ENCODE measurements at regions not wholly inside any gene's neighbourhood (a gene's known extent, or its start where the extent isn't known, plus 50 kb on each side); places are given as distances from the start of the nearest gene placed in this dataset.

DNA sequence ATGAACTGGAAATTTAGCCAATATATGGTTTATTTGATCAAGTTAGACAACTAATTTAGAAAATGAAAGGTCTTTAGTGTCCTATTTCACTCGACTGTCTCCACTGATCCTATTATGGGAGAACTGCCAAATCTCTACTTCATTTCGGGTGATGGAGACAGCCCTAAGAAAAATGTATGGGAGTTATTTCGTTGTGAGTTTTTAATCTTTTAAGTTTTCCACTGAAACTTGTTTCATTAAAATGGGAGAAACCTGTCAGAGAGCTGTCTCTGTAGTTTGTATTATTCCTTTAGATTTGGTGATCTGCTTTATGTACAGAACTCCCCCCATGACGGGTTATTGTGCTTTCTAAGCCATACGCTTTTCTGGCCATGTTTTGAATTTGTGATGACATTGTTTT lies 899.7 kb downstream of the ADGRL2 start:
- Histone ChIP-seq H3K27me3 (ENCODE audit: insufficient read depth, low read length) (no peaks in the 10 kb centered on the region), H3K4me3 (ENCODE audit: low read length) (no peak overlapping the region), H3K4me1 (ENCODE audit: insufficient read depth, low read length) (no peaks in the 10 kb centered on the region), H3K9me3 (ENCODE audit: low read depth, low read length) (no peaks in the 10 kb centered on the region)

GRCh38 chr1:82697965-82698364 lies 897.2 kb downstream of the ADGRL2 start:
- Histone ChIP-seq H3K4me3 (ENCODE audit: low read length) (no peak overlapping the region), H3K9me3 (ENCODE audit: low read depth, low read length) (no peaks in the 10 kb centered on the region), H3K27me3 (ENCODE audit: insufficient read depth, low read length) (no peaks in the 10 kb centered on the region), H3K4me1 (ENCODE audit: insufficient read depth, low read length) (no peaks in the 10 kb centered on the region)

DNA sequence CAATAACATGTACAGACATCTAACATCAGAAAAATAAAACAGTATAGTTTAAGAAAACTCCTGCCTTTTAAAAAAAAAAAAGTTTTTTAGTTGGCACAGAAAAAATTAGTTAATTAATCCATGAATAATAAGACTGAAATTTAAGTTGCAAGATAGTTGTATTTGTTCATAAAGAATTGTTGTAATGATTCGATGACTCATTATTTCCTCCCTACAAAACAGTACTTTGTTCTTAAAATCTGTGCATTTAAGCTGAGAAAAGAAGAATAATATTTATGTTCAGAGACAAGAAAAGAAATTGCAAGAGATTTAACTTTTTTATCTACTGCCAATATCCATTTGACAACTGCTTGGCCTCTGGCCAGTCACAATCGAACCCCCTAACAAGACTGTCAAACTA lies 894.7 kb downstream of the ADGRL2 start:
- no peaks in the 10 kb centered on the region for H3K4me1 ChIP-seq (ENCODE audit: insufficient read depth, low read length)
- H3K9me3 ChIP-seq (ENCODE audit: low read depth, low read length): no peaks in the 10 kb centered on the region
- no peak overlapping the region for H3K4me3 ChIP-seq (ENCODE audit: low read length)
- H3K27me3 ChIP-seq (ENCODE audit: insufficient read depth, low read length): no peaks in the 10 kb centered on the region

DNA sequence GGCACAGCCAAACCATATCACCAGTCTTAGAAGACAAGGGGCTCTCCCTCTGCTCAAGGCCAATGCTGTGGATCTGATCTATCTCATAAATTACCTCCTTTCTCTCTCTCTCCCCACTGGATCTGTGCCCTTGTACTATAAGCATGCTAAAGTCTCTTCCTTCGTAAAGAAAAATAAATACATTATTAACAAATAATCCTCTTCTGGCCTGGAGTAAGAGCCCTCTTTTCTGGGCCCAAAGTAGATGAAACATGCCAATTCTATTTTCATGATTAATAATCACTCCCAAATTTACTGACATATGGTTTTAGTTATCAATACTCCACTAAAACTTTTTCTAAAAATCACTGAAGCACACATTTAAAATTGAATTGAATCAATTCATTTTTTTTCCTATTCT lies 889.7 kb downstream of the ADGRL2 start:
- H3K4me1 ChIP-seq (ENCODE audit: insufficient read depth, low read length): no peaks in the 10 kb centered on the region
- no peaks in the 10 kb centered on the region for H3K9me3 ChIP-seq (ENCODE audit: low read depth, low read length)
- no peak overlapping the region for H3K4me3 ChIP-seq (ENCODE audit: low read length)
- H3K27me3 ChIP-seq (ENCODE audit: insufficient read depth, low read length): no peaks in the 10 kb centered on the region

- Histone ChIP-seq H3K4me3 (ENCODE audit: low read length) (no peak overlapping the region), H3K9me3 (ENCODE audit: low read depth, low read length) (no peaks in the 10 kb centered on the region), H3K27me3 (ENCODE audit: insufficient read depth, low read length) (no peaks in the 10 kb centered on the region), H3K4me1 (ENCODE audit: insufficient read depth, low read length) (no peaks in the 10 kb centered on the region)
These were observed 888.5 kb downstream of the ADGRL2 start for GRCh38 chr1:82689217-82689616.

DNA sequence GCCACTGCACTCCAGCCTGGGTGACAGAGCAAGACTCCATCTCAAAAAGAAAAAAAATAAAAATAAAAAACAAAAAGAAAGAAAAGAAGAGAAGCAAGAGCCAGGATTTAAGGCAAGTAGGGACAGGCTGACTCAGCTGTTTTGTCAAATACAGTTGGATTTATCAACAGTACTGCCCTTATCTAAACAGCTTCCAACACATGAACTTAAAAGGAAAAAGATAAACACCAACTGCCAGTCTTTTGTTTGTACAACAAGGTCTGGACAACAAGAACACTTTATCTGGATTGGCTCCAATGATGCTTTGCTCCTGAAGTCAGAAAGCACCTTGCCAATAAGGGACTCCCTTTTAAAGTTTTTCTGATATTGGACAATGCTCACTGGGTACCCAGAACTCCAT lies 886.0 kb downstream of the ADGRL2 start:
- no peak overlapping the region for H3K4me3 ChIP-seq (ENCODE audit: low read length)
- no peaks in the 10 kb centered on the region for H3K27me3 ChIP-seq (ENCODE audit: insufficient read depth, low read length)
- no peaks in the 10 kb centered on the region for H3K4me1 ChIP-seq (ENCODE audit: insufficient read depth, low read length)
- H3K9me3 ChIP-seq (ENCODE audit: low read depth, low read length): no peaks in the 10 kb centered on the region

DNA sequence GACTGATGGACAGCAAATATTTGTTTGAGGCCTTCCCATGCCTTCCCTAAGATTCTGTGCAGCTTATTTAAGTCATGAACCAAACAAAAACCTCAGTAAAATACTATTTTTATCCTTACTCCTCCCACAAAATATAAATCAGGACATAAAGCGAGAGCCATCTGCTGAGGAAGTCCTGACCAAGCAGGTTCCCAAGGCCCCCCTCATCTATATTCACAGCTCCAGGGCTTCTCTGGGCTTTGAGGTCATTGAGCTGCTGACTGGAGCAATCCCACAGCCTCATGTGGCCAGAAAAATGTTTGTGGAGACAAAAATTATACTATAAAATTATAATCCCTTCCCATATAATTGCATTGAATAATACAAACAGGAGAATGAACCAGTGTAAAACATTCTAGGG lies 846.2 kb downstream of the ADGRL2 start:
- Histone ChIP-seq H3K9me3 (ENCODE audit: low read depth, low read length) (no peaks in the 10 kb centered on the region), H3K4me3 (ENCODE audit: low read length) (no peak overlapping the region), H3K4me1 (ENCODE audit: insufficient read depth, low read length) (no peaks in the 10 kb centered on the region), H3K27me3 (ENCODE audit: insufficient read depth, low read length) (no peaks in the 10 kb centered on the region)

- Histone ChIP-seq H3K4me1 (ENCODE audit: insufficient read depth, low read length) (no peaks in the 10 kb centered on the region), H3K4me3 (ENCODE audit: low read length) (no peak overlapping the region), H3K9me3 (ENCODE audit: low read depth, low read length) (no peaks in the 10 kb centered on the region), H3K27me3 (ENCODE audit: insufficient read depth, low read length) (no peaks in the 10 kb centered on the region)
These were observed 845.6 kb downstream of the ADGRL2 start for GRCh38 chr1:82646336-82646735.

DNA sequence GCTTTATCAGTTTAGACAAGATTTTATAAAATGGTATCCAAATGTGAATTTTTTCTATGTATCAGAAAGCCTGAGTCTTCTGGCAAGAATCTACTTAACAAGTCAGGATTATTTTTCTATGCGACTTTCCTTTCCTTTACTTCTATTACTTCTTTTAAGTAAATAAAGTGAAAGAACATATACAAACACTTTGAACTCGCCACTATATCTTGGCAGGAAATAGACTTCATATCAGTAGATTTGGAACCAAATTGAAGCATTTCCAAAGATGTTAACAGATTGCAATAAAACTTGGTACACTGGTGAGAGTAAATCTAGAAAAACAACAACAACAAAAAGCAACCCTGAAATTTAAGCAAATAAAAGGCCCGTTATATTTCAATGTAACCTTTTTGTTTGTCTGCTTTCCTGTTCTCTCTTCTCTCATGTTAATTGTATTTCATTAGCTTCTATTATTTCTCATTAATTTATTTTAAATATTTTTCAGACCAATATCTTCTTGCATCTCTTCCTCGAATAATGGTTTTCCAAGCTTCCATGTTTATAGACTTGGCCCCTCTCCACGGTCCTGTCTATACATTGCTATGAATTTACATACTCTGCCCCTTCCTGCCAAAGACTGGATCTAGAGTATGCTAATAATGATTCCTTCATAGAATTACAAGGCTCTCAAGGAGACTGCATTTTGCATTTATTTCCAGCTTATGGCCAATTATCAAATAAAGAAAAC lies 843.6 kb downstream of the ADGRL2 start:
- Histone ChIP-seq H3K4me1 (ENCODE audit: insufficient read depth, low read length) (no peaks in the 10 kb centered on the region), H3K27me3 (ENCODE audit: insufficient read depth, low read length) (no peaks in the 10 kb centered on the region), H3K4me3 (ENCODE audit: low read length) (no peak overlapping the region), H3K9me3 (ENCODE audit: low read depth, low read length) (no peaks in the 10 kb centered on the region)

- Histone ChIP-seq H3K4me1 (ENCODE audit: insufficient read depth, low read length) (no peaks in the 10 kb centered on the region), H3K27me3 (ENCODE audit: insufficient read depth, low read length) (no peaks in the 10 kb centered on the region), H3K4me3 (ENCODE audit: low read length) (no peak overlapping the region), H3K9me3 (ENCODE audit: low read depth, low read length) (no peaks in the 10 kb centered on the region)
These were observed 839.6 kb downstream of the ADGRL2 start for GRCh38 chr1:82640352-82640751.

DNA sequence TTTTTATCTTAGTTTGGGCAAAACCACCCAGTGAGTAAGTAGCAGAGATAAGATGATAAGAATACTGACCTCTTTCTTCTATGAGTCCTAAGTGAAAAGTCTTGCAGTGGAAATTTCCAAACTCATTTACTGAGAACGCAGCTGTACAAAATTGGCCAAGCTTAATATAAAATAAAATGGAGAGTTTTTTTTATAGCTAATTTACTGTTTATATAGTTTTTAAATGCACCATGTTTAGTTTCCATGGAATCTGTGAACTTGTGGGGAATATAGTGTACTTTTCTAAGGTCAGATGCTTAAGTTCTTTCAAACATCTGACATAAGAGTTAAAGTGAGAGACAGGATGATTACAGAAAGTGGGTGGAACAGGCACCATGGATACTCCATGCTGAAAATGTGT lies 833.5 kb downstream of the ADGRL2 start:
- Histone ChIP-seq H3K4me3 (ENCODE audit: low read length) (no peak overlapping the region), H3K27me3 (ENCODE audit: insufficient read depth, low read length) (no peaks in the 10 kb centered on the region), H3K4me1 (ENCODE audit: insufficient read depth, low read length) (no peaks in the 10 kb centered on the region), H3K9me3 (ENCODE audit: low read depth, low read length) (no peaks in the 10 kb centered on the region)

GRCh38 chr1:82632155-82632554 lies 831.4 kb downstream of the ADGRL2 start:
- Histone ChIP-seq H3K4me3 (ENCODE audit: low read length) (no peak overlapping the region), H3K27me3 (ENCODE audit: insufficient read depth, low read length) (no peaks in the 10 kb centered on the region), H3K9me3 (ENCODE audit: low read depth, low read length) (no peaks in the 10 kb centered on the region), H3K4me1 (ENCODE audit: insufficient read depth, low read length) (no peaks in the 10 kb centered on the region)

DNA sequence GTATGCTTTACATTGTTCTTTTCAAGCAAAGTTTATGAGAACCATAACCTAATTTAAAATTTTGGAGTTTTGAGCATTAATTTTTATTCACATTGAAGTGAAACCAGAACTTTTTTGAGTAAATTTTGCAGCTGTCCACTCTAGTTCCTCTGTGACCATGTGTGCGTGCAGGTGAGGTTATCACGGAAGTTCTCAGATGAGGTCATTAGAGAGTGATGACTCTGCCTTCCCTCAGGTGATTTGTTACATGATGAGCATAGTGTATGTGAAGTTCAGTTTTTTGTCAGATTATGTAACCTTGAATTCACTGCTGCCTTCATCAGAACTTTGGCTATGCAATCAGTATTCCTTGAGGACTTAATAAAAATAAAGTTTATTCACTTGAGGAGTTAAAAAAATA lies 828.2 kb downstream of the ADGRL2 start:
- Histone ChIP-seq H3K27me3 (ENCODE audit: insufficient read depth, low read length) (no peaks in the 10 kb centered on the region), H3K4me3 (ENCODE audit: low read length) (no peak overlapping the region), H3K9me3 (ENCODE audit: low read depth, low read length) (peaks cover 10% of the 10 kb centered on the region), H3K4me1 (ENCODE audit: insufficient read depth, low read length) (no peaks in the 10 kb centered on the region)

DNA sequence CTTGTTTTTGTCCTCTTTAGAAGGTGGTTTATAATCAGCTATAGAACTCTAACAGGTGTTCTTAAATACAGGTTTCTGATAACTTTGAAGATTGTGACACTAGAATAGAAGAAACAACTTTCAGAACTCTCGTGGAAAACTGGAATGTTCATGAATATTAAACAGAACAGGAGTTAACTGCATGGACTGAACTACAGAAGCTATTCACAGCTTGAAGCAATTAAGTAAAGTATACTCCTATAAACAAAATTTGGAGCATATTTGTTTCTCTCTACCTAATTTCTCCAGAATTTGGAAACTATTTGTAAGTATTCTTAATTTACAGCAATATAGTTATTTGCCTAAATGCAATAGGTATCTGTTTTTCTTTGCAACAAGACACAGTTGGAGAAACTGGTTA lies 824.8 kb downstream of the ADGRL2 start:
- Histone ChIP-seq H3K9me3 (ENCODE audit: low read depth, low read length) (peaks cover 10% of the 10 kb centered on the region), H3K4me1 (ENCODE audit: insufficient read depth, low read length) (no peaks in the 10 kb centered on the region), H3K27me3 (ENCODE audit: insufficient read depth, low read length) (no peaks in the 10 kb centered on the region), H3K4me3 (ENCODE audit: low read length) (no peak overlapping the region)

GRCh38 chr1:82621076-82621475 lies 820.3 kb downstream of the ADGRL2 start:
- Histone ChIP-seq H3K4me1 (ENCODE audit: insufficient read depth, low read length) (no peaks in the 10 kb centered on the region), H3K27me3 (ENCODE audit: insufficient read depth, low read length) (no peaks in the 10 kb centered on the region), H3K9me3 (ENCODE audit: low read depth, low read length) (peaks cover 10% of the 10 kb centered on the region), H3K4me3 (ENCODE audit: low read length) (no peak overlapping the region)

GRCh38 chr1:82614090-82614489 lies 813.4 kb downstream of the ADGRL2 start:
- no peaks in the 10 kb centered on the region for H3K4me1 ChIP-seq (ENCODE audit: insufficient read depth, low read length)
- no peaks in the 10 kb centered on the region for H3K27me3 ChIP-seq (ENCODE audit: insufficient read depth, low read length)
- no peaks in the 10 kb centered on the region for H3K9me3 ChIP-seq (ENCODE audit: low read depth, low read length)
- no peak overlapping the region for H3K4me3 ChIP-seq (ENCODE audit: low read length)
